Transverse colon (tissue), 3 donors: ENCODE measurements at regions not wholly inside any gene's neighbourhood (a gene's known extent, or its start where the extent isn't known, plus 50 kb on each side); places are given as distances from the start of the nearest gene placed in this dataset.

Source experiments
- CTCF ChIP-seq, 5 experiments: fragments of 200-600 bp in 3 of 5; fragments of 450-650 bp in 2 of 5; sonication (generic) in 3 of 5; IDR thresholded peaks; 1 replicate in 2 of 5; 2 replicates in 3 of 5; pipeline ENCODE4 v1.5.1; 2016 to 2017; ENCODE audit warnings: antibody characterized with exemption in 5 of 5, inconsistent platforms in 3 of 5, mild to moderate bottlenecking in 2 of 5, moderate library complexity in 1 of 5
- EP300 ChIP-seq: sonication (generic); formaldehyde crosslinking; IDR thresholded peaks from one replicate; pipeline ENCODE4 v1.6.1; 2017; ENCODE audit warnings: antibody characterized with exemption, low read depth

GRCh38 chr1:79903321-79903720 lies 896.8 kb upstream of the ADGRL4 start:
- TF ChIP-seq CTCF (IDR thresholded peaks at IDR 0.05) (no peak), EP300 (no peak)
